ENCODE measurements at regions not wholly inside any gene's neighbourhood (a gene's known extent, or its start where the extent isn't known, plus 50 kb on each side); places are given as distances from the start of the nearest gene placed in this dataset.

GRCh38 chr7:47040795-47041347 is 541.0 kb downstream of the TNS3 start:
- no peak for DNase-seq

GRCh38 chr7:47039904-47040303 is 542.0 kb downstream of the TNS3 start:
- DNase-seq: no peak

- DNase-seq: no peak
Observed at GRCh38 chr7:47039089-47039648, 542.7 kb downstream of the TNS3 start.

GRCh38 chr7:47038621-47039020 is 543.3 kb downstream of the TNS3 start:
- DNase-seq: no peak

GRCh38 chr7:47037607-47038006 is 544.3 kb downstream of the TNS3 start:
- DNase-seq: no peak

- no peak for DNase-seq
Observed at GRCh38 chr7:47036909-47037308, 545.0 kb downstream of the TNS3 start.

GRCh38 chr7:47035522-47035921 is 546.4 kb downstream of the TNS3 start:
- DNase-seq: no peak

- DNase-seq: no peak
Observed at GRCh38 chr7:47034180-47034579, 547.7 kb downstream of the TNS3 start.

GRCh38 chr7:47032536-47032908 is 549.4 kb downstream of the TNS3 start:
- no peak for DNase-seq

- no peak for DNase-seq
Observed at GRCh38 chr7:47031786-47032535, 550.0 kb downstream of the TNS3 start.

- no peak for DNase-seq
Observed at GRCh38 chr7:47028284-47028683, 553.6 kb downstream of the TNS3 start.

- no peak for DNase-seq
Observed at GRCh38 chr7:47027695-47028240, 554.1 kb downstream of the TNS3 start.

GRCh38 chr7:47026780-47027361 is 555.0 kb downstream of the TNS3 start:
- no peak for DNase-seq

GRCh38 chr7:47024991-47025390 is 556.9 kb downstream of the TNS3 start:
- DNase-seq: no peak

- no peak for DNase-seq
Observed at GRCh38 chr7:47008461-47008860, 573.5 kb downstream of the TNS3 start.

- no peak for DNase-seq
Observed at GRCh38 chr7:47007471-47007870, 574.4 kb downstream of the TNS3 start.

- DNase-seq: no peak
Observed at GRCh38 chr7:47000561-47000960, 581.4 kb downstream of the TNS3 start.

GRCh38 chr7:46999866-47000265 is 582.0 kb downstream of the TNS3 start:
- no peak for DNase-seq

- DNase-seq: no peak
Observed at GRCh38 chr7:46996972-46997371, 584.9 kb downstream of the TNS3 start.

- DNase-seq: no peak
Observed at GRCh38 chr7:46993396-46993795, 588.5 kb downstream of the TNS3 start.

GRCh38 chr7:46990761-46991160 is 591.1 kb downstream of the TNS3 start:
- no peak for DNase-seq

- no peak for DNase-seq
Observed at GRCh38 chr7:46989247-46989646, 592.7 kb downstream of the TNS3 start.

GRCh38 chr7:46982928-46983327 is 599.0 kb downstream of the TNS3 start:
- DNase-seq: no peak

- DNase-seq: no peak
Observed at GRCh38 chr7:46979439-46979838, 602.5 kb downstream of the TNS3 start.

Measured in 8988T (cell line).